ENCODE measurements at regions not wholly inside any gene's neighbourhood (a gene's known extent, or its start where the extent isn't known, plus 50 kb on each side); places are given as distances from the start of the nearest gene placed in this dataset.
A peak's percentile ranks its signal among the peaks of the same experiment; 100 is the strongest.

DNA sequence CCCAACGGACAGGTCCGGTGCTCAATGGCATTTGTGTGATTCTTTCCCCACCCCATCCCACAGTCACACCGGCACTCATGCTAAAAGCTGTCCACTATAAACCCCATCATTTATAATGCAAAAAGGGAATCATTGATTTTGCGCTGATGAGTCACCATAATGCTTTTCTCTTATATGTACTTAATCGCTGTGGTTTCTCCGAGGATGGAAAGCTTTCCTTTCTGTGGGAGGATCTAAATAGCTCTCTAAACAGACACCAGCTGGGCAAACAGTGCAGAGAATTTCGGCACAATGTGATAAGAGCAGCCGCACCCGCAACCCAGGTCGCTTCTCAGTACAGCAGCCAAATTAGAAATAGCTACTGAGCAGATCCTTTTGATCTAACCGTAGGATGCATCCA, 85.6 kb downstream of the SETD4 start:
- peak in 1 of 2 donors; percentile 4 for DNase-seq (ENCODE audit: low spot score in 2 of 2)
- intact Hi-C loops (cut with DNase I; ENCODE audit: low total_unique reads), result no loop called here
- TF ChIP-seq CTCF (IDR thresholded peaks at IDR 0.05), result no peak
- H3K4me3 ChIP-seq (ENCODE audit: low read depth, poor library complexity, severe bottlenecking), result no peak overlapping the region
- 62 to 71% methylated on average over 11 of the region's 11 CpGs for WGBS, 2 donors

DNA sequence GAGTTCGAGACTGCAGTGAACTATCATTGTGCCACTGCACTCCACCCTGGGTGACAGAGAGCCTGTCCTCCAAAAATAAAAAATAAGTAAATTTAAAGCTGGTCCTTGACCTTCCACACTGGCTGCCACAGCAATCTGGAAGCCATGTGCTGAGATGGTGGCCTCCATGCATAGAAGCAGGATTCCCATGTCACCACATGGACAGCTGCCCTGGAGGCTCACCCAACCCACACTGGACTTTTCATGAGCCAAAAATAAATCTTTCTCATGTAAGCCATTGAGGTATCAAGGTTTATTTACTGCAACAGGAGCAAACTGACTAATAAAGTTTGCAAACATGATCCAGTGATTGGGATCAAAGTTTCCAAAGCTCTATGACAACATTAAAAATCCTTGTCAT, 88.5 kb downstream of the SETD4 start:
- intact Hi-C loops (cut with DNase I; ENCODE audit: low total_unique reads), result no loop called here
- peak in 1 of 2 donors; percentile 8 for DNase-seq (ENCODE audit: low spot score in 2 of 2)
- WGBS, 2 donors, result 93 to 100% methylated on average over 1 of the region's 1 CpG
- H3K4me3 ChIP-seq (ENCODE audit: low read depth, poor library complexity, severe bottlenecking), result no peak overlapping the region
- TF ChIP-seq CTCF (IDR thresholded peaks at IDR 0.05) (no peak), POLR2A (IDR thresholded peaks at IDR 0.05) (no peak)

- intact Hi-C loops (cut with DNase I; ENCODE audit: low total_unique reads), result no loop called here
- peak in 1 of 2 donors; percentile 18 for DNase-seq (ENCODE audit: low spot score in 2 of 2)
- no peak overlapping the region for H3K4me3 ChIP-seq (ENCODE audit: low read depth, poor library complexity, severe bottlenecking)
- TF ChIP-seq CTCF (IDR thresholded peaks at IDR 0.05), result no peak
- no peak for TF ChIP-seq POLR2A (IDR thresholded peaks at IDR 0.05)
- 92 to 94% methylated on average over 6 of the region's 6 CpGs for WGBS, 2 donors
Observed at GRCh38 chr21:35969281-35969680, 91.0 kb downstream of the SETD4 start.

- no peak overlapping the region for H3K4me3 ChIP-seq (ENCODE audit: low read depth, poor library complexity, severe bottlenecking)
- intact Hi-C loops (cut with DNase I; ENCODE audit: low total_unique reads), result no loop called here
- WGBS, 2 donors, result 88% methylated on average over 3 of the region's 3 CpGs
- TF ChIP-seq POLR2A (IDR thresholded peaks at IDR 0.05) (no peak), CTCF (IDR thresholded peaks at IDR 0.05) (no peak)
- DNase-seq (ENCODE audit: low spot score in 2 of 2), result no peak
Observed at GRCh38 chr21:35968564-35968963, 91.8 kb downstream of the SETD4 start.

- intact Hi-C loops (cut with DNase I; ENCODE audit: low total_unique reads), result no loop called here
- no peak overlapping the region for H3K4me3 ChIP-seq (ENCODE audit: low read depth, poor library complexity, severe bottlenecking)
- TF ChIP-seq CTCF (IDR thresholded peaks at IDR 0.05) (no peak), POLR2A (IDR thresholded peaks at IDR 0.05) (no peak)
- DNase-seq (ENCODE audit: low spot score in 2 of 2), result no peak
- 44 to 54% methylated on average over 4 of the region's 4 CpGs for WGBS, 2 donors
Observed at GRCh38 chr21:35965699-35966098, 94.6 kb downstream of the SETD4 start.

GRCh38 chr21:35963920-35964451, 96.3 kb downstream of the SETD4 start:
- H3K4me3 ChIP-seq (ENCODE audit: low read depth, poor library complexity, severe bottlenecking), result no peak overlapping the region
- 62 to 79% methylated on average over 9 of the region's 9 CpGs for WGBS, 2 donors
- DNase-seq (ENCODE audit: low spot score in 2 of 2), result no peak
- no peak for TF ChIP-seq CTCF (IDR thresholded peaks at IDR 0.05)
- TF ChIP-seq POLR2A (IDR thresholded peaks at IDR 0.05), result no peak
- intact Hi-C loops (cut with DNase I; ENCODE audit: low total_unique reads), result no loop called here
